ENCODE measurements at regions not wholly inside any gene's neighbourhood (a gene's known extent, or its start where the extent isn't known, plus 50 kb on each side); places are given as distances from the start of the nearest gene placed in this dataset.

DNA sequence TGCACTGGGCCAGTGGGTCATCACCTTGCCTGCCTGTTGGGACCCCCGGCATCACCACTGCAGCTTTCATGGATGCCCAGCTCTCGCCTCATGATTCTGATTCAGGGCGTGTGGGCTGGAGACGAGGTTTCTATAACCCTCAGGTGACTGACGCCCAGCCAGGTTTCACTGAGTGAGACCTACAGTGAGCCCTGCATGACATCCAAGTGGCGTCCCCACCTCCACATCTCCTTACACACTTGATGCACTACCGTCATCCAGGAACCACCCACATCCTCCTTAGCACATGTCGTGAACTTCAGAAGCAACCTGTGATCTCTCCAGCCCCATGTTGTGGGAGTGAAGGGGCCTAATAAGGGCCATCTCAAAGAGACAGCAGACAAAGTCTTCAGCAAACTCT is 257.5 kb downstream of the CTTN start:
- H3K27me3 Mint-ChIP-seq: peaks cover 32 to 45% of the 10 kb centered on the region in 2 donors
- H3K27ac Mint-ChIP-seq: no peak overlapping the region
- no peak for ATAC-seq (replicated peaks)
- H3K4me3 Mint-ChIP-seq: no peak overlapping the region
- no peaks in the 10 kb centered on the region for H3K36me3 Mint-ChIP-seq (ENCODE audit: insufficient read depth)
- peaks cover 0 to 3% of the 10 kb centered on the region in 2 donors for H3K4me1 Mint-ChIP-seq (ENCODE audit: low read depth in 2 of 2)
- no peak for DNase-seq
- H3K9me3 Mint-ChIP-seq: no peaks in the 10 kb centered on the region

DNA sequence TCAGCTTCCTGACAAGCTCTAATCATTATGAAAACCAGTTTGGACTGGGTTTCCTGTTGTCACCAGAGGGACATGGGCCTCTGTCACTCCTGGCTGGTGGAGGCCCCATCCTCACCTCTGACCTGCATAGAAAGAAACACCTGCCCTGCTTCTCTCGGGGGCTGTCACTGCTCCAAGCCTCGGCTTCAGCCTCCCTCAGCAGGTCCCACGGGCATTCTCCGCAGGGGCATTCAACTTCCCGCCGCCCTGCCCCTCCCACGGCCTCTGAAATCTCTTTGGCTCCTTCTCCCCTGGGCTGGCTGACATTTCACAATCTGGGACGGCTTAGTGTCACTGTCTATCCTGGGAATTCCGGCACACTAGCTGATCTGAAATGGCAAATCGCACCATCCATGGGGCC is 257.9 kb downstream of the CTTN start:
- peaks cover 0 to 3% of the 10 kb centered on the region in 2 donors for H3K4me1 Mint-ChIP-seq (ENCODE audit: low read depth in 2 of 2)
- no peaks in the 10 kb centered on the region for H3K9me3 Mint-ChIP-seq
- H3K36me3 Mint-ChIP-seq (ENCODE audit: insufficient read depth): peaks cover 3% of the 10 kb centered on the region
- H3K27me3 Mint-ChIP-seq: peaks cover 36 to 50% of the 10 kb centered on the region in 2 donors
- H3K4me3 Mint-ChIP-seq: no peak overlapping the region
- no peak overlapping the region for H3K27ac Mint-ChIP-seq
- ATAC-seq (replicated peaks) (no peak), DNase-seq (no peak)

DNA sequence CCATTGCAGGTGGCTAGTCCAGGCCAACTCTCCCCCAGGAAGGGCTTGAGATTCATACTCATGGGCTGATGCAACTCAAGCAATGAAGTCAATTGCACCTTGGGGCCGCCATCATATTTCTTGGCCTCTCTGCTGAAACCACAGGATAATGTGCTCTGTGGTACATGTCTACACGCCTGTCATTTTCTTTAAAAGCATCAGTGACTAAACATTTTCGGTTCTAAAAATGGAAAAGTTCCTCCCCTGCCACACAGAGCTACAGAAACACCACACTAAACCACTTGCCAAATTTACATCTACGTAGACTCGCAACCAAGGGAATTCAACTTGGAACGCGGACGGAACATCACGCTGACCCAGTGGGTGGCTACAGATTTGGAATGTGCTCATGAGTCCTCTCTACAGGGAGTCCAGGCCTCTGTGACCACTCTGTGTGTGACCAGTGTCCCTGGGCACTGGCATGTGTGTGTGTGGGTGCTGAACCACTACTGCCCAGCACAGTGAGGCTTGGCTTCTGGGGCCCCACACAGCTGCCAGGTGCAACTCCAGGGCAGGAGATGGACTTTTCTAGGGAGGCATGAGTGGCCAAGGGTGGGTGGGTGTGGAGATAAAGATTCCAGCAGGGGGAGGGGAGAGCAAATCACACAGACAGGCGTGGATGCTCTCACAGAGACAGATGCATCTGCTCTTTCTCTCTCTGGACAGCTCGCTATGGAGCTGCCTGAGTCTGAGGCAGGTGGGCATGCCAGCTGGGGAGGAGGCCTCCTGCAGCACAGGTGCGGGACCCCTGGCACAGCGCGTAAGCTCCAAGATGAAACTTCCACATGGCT is 261.9 kb downstream of the CTTN start:
- Mint-ChIP-seq H3K4me1 (ENCODE audit: low read depth in 2 of 2) (peaks cover 0 to 5% of the 10 kb centered on the region in 2 donors), H3K27ac (no peak overlapping the region), H3K27me3 (peaks cover 61 to 90% of the 10 kb centered on the region in 2 donors), H3K4me3 (no peak overlapping the region), H3K36me3 (ENCODE audit: insufficient read depth) (peaks cover 3% of the 10 kb centered on the region), H3K9me3 (no peaks in the 10 kb centered on the region)
- ATAC-seq (replicated peaks): no peak
- no peak for DNase-seq

DNA sequence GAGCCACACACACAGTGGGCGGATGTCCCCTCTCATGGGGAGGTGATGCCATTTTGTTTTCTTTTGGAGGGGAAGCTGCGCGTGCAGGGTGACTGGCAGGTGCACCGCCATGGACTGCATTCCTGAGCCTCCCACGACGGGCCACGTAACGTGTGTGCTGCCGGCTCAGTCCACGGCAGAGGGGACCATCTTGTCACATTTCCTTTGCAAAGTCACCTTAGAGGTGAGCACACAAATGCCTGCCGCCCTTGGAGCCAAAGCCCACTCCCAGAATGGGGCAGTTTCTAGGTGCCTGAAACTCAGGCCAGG is 262.5 kb downstream of the CTTN start:
- ATAC-seq (replicated peaks): no peak

DNA sequence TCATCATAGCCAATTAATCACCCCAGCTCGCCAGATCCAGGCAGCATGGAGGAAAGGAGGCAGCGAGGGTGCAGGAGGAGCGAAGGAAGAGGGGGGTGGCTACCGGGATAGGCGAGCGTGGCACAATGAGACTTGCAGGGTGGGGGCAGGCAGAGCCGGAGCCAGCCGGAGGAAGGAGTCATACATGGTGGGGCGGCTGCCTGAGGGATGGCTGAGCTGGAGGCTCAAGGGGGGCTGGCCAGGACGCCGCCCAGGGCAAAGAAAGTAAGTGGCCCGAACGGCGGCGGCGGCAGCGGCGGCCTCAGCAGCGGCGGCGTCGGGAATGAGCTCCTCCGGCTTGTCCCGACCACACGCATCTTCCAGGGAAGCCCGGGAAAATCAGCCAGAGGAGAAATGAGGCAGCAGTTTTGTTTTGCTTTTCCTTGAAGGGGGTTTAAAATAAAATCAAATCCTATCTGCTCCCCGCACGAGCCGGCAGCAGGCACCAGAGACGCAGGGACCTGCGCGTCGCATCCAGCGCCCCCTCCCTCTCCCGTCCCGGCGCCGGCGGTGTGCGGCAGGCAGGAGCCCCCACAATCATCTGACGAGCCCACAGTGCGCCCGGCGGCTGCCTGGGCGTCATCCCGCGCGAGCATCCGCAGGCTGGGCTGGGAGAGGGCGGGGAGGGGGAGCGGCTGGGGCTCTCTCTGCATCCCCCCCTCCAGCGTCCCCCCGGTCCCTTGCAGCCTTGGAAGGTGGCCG is 263.6 kb downstream of the CTTN start:
- H3K4me3 Mint-ChIP-seq: no peak overlapping the region
- H3K36me3 Mint-ChIP-seq (ENCODE audit: insufficient read depth): peaks cover 3% of the 10 kb centered on the region
- H3K4me1 Mint-ChIP-seq (ENCODE audit: low read depth in 2 of 2): peaks cover 0 to 2% of the 10 kb centered on the region in 2 donors
- no peak for ATAC-seq (replicated peaks)
- H3K27ac Mint-ChIP-seq: no peak overlapping the region
- H3K9me3 Mint-ChIP-seq: no peaks in the 10 kb centered on the region
- peaks cover 55 to 87% of the 10 kb centered on the region in 2 donors for H3K27me3 Mint-ChIP-seq
- DNase-seq: no peak

More for the DNA sequence above, 262.5 kb downstream of the CTTN start:
- H3K9me3 Mint-ChIP-seq: no peaks in the 10 kb centered on the region
- peaks cover 0 to 5% of the 10 kb centered on the region in 2 donors for H3K4me1 Mint-ChIP-seq (ENCODE audit: low read depth in 2 of 2)
- peaks cover 3% of the 10 kb centered on the region for H3K36me3 Mint-ChIP-seq (ENCODE audit: insufficient read depth)
- H3K27ac Mint-ChIP-seq: no peak overlapping the region
- DNase-seq: no peak
- H3K4me3 Mint-ChIP-seq: no peak overlapping the region
- peaks cover 60 to 90% of the 10 kb centered on the region in 2 donors for H3K27me3 Mint-ChIP-seq

DNA sequence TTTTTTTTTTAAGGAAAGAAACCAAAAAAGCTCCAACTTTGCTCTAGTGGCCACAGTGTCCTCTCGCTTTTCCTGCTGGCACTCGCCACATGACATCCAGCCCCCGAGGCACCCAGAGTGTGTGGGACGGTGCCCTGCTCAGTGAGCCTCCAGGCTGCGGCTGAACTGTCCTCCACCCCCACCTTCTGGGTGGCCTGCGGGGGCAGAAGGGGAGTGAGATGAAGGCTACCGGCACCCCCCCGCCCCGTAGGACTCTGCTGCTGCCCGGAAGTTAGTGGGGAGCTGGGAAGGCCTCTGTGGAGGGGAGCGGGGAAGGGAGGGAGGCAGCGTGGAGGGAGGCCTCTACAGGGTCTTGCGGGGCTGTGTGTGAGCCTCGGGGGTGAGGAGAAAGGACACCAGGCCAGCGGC is 264.4 kb downstream of the CTTN start:
- H3K4me1 Mint-ChIP-seq (ENCODE audit: low read depth in 2 of 2): peaks cover 0 to 2% of the 10 kb centered on the region in 2 donors
- no peaks in the 10 kb centered on the region for H3K9me3 Mint-ChIP-seq
- H3K36me3 Mint-ChIP-seq (ENCODE audit: insufficient read depth): peaks cover 3% of the 10 kb centered on the region
- no peak overlapping the region for H3K27ac Mint-ChIP-seq
- no peak for DNase-seq
- peaks cover 55 to 87% of the 10 kb centered on the region in 2 donors for H3K27me3 Mint-ChIP-seq
- no peak overlapping the region for H3K4me3 Mint-ChIP-seq
- no peak for ATAC-seq (replicated peaks)

DNA sequence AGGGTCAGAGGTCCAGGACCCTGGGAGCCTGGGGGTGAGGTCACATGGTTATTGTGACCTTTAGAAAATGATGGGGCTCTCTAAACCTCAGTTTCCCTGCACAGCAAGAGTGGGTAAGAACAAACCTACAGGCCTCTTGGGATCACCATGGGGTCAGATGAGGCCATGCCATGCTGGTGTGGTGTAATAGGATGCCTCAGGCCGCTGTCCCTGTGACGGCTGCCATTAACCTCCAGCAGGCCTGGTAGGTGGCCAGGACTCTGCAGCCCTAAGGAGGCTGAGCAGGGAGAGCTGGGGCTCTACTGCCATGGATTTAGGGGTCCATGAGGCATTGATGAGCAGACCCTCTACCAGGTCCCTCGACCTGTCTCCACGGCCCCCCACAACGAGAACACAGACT is 265.5 kb downstream of the CTTN start:
- no peak for DNase-seq
- H3K27me3 Mint-ChIP-seq: peaks cover 58 to 92% of the 10 kb centered on the region in 2 donors
- peaks cover 3% of the 10 kb centered on the region for H3K36me3 Mint-ChIP-seq (ENCODE audit: insufficient read depth)
- H3K4me1 Mint-ChIP-seq (ENCODE audit: low read depth in 2 of 2): peaks cover 0 to 2% of the 10 kb centered on the region in 2 donors
- no peak overlapping the region for H3K27ac Mint-ChIP-seq
- H3K9me3 Mint-ChIP-seq: no peaks in the 10 kb centered on the region
- ATAC-seq (replicated peaks): no peak
- H3K4me3 Mint-ChIP-seq: no peak overlapping the region

DNA sequence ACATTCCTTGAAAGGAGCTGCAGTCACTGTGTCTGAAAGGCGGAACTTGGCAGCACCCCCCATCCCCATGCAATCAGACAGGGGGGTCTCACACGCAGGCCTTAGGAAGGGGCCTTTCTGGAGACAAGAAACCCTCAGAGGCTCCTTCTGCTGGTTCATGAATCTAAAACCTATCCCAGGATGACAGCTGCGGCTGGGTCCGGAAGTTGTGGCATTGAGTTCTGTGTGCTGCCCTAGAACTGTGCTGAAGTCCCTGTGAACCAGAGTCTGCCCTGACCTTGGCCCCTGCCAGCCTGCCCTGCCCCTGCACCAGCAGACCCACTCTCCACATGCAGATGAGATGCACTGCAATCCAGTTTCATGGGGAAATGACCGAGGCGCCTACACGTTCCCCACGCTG is 268.0 kb downstream of the CTTN start:
- Mint-ChIP-seq H3K36me3 (ENCODE audit: insufficient read depth) (no peaks in the 10 kb centered on the region), H3K4me1 (ENCODE audit: low read depth in 2 of 2) (peaks cover 0 to 2% of the 10 kb centered on the region in 2 donors), H3K9me3 (no peaks in the 10 kb centered on the region), H3K27me3 (peaks cover 41 to 78% of the 10 kb centered on the region in 2 donors), H3K4me3 (no peak overlapping the region), H3K27ac (peak overlapping the region in 1 of 2 donors; percentile 11)
- DNase-seq: no peak
- ATAC-seq (replicated peaks): no peak

DNA sequence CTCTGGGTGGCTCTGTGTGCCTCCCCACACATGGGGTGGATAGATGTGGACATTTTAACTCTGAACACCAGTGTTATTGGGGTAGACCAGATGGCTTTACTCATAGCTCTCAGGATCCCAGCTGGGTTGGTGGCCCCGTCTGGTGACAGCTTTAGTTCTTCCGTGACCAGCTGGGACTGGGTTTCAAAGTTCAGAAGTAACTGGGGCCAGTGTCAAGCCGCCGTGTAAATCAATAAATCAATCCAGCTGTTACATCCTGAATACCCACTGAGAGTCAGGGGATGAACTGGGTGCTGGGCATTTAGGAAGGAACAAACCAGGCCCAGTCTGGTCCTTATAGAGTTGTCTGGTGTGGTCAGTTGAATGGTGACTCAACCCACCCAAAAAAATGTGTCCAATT is 269.4 kb downstream of the CTTN start:
- ATAC-seq (replicated peaks) (no peak), DNase-seq (no peak)
- Mint-ChIP-seq H3K4me1 (ENCODE audit: low read depth in 2 of 2) (no peaks in the 10 kb centered on the region), H3K9me3 (no peaks in the 10 kb centered on the region), H3K4me3 (no peak overlapping the region), H3K36me3 (ENCODE audit: insufficient read depth) (no peaks in the 10 kb centered on the region), H3K27ac (no peak overlapping the region), H3K27me3 (peaks cover 42 to 63% of the 10 kb centered on the region in 2 donors)

DNA sequence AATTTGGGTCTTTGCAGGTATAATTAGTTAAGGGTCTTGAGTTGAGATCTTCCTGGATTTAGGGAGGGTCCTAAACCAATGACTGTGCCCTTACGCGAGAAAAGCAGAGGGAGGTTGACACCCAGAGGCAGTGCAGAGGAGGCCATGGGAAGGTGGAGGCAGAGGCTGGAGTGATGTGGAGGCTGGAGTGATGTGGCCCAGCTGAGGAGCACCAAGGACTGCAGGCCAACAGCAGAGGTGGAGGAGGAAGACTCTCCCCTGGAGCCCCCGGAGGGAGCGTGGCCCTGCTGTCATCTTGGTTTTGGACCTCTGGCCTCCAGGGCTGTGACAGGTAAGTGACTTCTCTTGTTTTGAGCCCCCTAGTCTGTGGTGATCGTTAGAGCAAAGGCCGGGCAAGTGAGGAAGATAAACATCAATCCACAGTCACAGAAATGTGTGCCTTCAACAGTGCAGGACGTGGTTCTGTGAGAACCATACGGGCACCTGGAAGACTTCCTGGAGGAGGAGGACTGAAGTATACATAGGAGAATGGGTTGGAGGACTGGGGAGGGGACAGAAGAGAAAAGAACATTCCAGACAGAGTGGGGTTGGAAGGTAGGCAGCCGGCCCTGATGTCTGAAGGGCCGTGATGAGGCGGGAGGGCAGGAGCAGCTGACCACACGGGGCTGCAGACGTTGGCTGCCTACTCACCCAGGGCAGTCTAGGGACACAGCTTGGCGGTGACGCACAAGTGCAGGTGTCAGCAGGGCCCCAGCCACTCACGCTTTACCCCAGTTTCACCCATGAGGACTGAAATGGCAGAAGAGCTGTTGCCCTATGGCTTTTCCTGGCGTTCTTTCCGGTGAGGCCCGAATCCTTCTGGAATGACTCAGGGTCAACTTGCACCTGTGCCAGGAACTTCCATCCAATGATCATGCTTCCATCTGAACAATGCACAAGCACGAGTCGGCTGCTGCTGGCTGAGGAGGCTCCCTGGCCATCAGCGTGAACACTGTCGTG is 270.2 kb downstream of the CTTN start:
- no peak overlapping the region for H3K4me3 Mint-ChIP-seq
- H3K9me3 Mint-ChIP-seq: no peaks in the 10 kb centered on the region
- H3K27me3 Mint-ChIP-seq: peaks cover 42 to 56% of the 10 kb centered on the region in 2 donors
- H3K36me3 Mint-ChIP-seq (ENCODE audit: insufficient read depth): no peaks in the 10 kb centered on the region
- H3K4me1 Mint-ChIP-seq (ENCODE audit: low read depth in 2 of 2): no peaks in the 10 kb centered on the region
- H3K27ac Mint-ChIP-seq: no peak overlapping the region
- ATAC-seq (replicated peaks) (no peak), DNase-seq (no peak)

DNA sequence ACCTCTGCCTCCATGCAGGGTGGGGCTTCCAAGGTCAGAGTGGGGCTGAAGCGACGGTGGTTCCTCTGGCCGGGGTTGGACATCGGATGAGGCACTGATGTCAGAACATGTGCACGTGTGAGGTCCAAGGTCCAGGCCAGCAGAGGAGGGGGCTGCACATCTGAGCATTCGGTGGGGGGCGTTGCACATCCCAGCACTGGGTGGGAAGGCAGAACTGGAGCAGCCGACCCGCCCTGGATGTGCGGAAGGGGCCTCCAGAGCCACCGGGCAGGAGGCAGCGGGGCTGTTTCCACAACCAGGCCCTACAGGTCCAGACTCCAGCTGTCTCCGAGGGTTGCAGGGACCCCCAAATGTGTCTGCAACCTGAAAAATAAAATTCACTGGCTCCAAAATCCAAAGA is 271.0 kb downstream of the CTTN start:
- Mint-ChIP-seq H3K4me1 (ENCODE audit: low read depth in 2 of 2) (no peaks in the 10 kb centered on the region), H3K4me3 (no peak overlapping the region), H3K9me3 (no peaks in the 10 kb centered on the region), H3K36me3 (ENCODE audit: insufficient read depth) (no peaks in the 10 kb centered on the region), H3K27ac (no peak overlapping the region), H3K27me3 (peaks cover 35 to 56% of the 10 kb centered on the region in 2 donors)
- DNase-seq (no peak), ATAC-seq (replicated peaks) (no peak)

DNA sequence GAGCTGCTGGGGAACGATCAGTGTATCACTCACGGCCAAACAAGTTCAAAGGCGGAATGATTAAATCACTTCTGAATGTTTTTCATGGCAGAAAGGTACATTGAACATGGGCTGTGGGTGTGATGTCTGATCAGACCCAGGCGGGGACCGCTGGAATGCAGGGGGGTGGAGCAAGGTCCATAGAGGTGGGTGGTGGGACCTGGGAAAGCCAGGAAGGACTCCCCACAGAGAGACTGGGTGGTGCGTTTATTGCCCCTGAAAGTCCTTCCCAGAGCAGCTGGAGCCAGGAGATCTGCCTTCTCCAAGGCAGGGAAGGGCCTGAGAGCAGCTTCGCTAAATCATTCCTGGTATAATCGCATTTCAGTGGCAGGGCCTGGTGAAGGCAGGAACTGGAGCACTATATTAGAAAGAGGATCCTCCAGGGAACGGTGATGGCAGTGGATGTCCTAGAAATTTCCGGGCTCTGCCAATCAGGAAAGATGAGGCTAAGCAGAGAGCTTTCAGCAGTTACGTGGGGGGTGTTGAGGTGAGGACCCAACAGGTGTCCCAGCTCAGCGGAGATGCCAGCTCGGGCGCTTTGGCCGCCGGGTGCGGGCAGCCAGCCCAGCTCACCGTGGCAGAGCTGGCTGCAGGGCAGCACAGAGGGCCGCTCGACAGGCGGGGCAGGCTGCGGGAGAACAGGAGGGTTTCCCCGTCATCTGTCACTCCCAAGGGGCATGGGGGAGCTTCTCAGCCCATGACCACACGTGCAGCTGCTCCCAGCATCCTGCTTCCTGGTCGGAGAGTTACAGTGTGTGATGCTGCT is 271.7 kb downstream of the CTTN start:
- no peak overlapping the region for H3K27ac Mint-ChIP-seq
- H3K9me3 Mint-ChIP-seq: no peaks in the 10 kb centered on the region
- DNase-seq (no peak), ATAC-seq (replicated peaks) (no peak)
- peaks cover 27 to 49% of the 10 kb centered on the region in 2 donors for H3K27me3 Mint-ChIP-seq
- H3K4me1 Mint-ChIP-seq (ENCODE audit: low read depth in 2 of 2): no peaks in the 10 kb centered on the region
- H3K4me3 Mint-ChIP-seq: no peak overlapping the region
- H3K36me3 Mint-ChIP-seq (ENCODE audit: insufficient read depth): no peaks in the 10 kb centered on the region

All from effector memory CD8-positive, alpha-beta T cell (primary cell).